ENCODE measurements at regions not wholly inside any gene's neighbourhood (a gene's known extent, or its start where the extent isn't known, plus 50 kb on each side); places are given as distances from the start of the nearest gene placed in this dataset.
"Not testable (repeated sequence)": the region's sequence is repeated elsewhere in the genome, so short reads cannot be mapped to it uniquely, and the experiment has no call there.

DNA sequence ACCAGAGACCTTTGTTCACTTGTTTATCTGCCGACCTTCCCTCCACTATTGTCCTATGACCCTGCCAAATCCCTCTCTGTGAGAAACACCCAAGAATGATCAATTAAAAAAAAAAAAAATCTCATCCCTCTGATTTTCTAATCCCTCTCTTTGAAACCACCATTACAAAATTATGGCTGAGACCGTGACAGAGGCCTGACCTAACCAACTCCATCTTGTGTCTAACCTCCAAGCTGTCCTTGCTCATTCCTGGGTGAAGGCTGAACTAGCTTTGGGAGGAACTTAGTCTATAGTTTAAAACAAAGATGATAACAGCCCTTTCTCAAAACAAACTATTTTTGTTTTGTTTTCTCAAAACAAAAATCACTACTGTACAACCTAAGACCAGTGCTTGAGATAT is 474.5 kb downstream of the TMEM114 start (continued):
- TF ChIP-seq, protein P1, sequence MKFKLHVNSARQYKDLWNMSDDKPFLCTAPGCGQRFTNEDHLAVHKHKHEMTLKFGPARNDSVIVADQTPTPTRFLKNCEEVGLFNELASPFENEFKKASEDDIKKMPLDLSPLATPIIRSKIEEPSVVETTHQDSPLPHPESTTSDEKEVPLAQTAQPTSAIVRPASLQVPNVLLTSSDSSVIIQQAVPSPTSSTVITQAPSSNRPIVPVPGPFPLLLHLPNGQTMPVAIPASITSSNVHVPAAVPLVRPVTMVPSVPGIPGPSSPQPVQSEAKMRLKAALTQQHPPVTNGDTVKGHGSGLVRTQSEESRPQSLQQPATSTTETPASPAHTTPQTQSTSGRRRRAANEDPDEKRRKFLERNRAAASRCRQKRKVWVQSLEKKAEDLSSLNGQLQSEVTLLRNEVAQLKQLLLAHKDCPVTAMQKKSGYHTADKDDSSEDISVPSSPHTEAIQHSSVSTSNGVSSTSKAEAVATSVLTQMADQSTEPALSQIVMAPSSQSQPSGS (IDR thresholded peaks at IDR 0.05; ENCODE audit: low read length), result no peak

DNA sequence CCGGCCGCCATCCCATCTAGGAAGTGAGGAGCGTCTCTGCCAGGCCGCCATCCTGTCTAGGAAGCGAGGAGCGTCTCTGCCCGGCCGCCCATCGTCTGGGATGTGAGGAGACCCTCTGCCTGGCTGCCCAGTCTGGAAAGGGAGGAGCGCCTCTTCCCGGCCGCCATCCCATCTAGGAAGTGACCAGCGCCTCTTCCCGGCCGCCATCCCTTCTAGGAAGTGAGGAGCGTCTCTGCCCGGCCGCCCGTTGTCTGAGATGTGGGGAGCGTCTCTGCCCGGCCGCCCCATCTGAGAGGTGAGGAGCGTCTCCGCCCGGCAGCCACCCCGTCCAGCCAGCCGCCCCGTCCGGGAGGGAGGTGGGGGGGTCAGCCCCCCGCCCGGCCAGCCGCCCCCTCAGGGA is 475.4 kb downstream of the TMEM114 start:
- POLR2A ChIA-PET (ENCODE audit: partially characterized antibody), result not testable (repeated sequence)

More for the DNA sequence above, 475.4 kb downstream of the TMEM114 start:
- H3K23ac ChIP-seq (ENCODE audit: insufficient read length); H3K27me3 ChIP-seq (replicated peaks in 1 of 4; ENCODE audit: control insufficient read depth in 3 of 4, extremely low read depth in 1 of 4, insufficient read depth in 3 of 4, low read length in 3 of 4); H4K5ac ChIP-seq (ENCODE audit: insufficient read length, low read depth, low read length); H2AK5ac ChIP-seq (ENCODE audit: low read depth, low read length); H2BK12ac ChIP-seq (ENCODE audit: low read depth, low read length); H3K56ac ChIP-seq (replicated peaks; ENCODE audit: insufficient read length, low read depth, low read length); H4K91ac ChIP-seq (replicated peaks; ENCODE audit: insufficient read length, low read length); H3K79me2 ChIP-seq (ENCODE audit: control insufficient read depth in 1 of 2, insufficient read depth in 2 of 2, low read length in 2 of 2); H3K18ac ChIP-seq (ENCODE audit: extremely low read depth, low read length); H2BK15ac ChIP-seq (ENCODE audit: low read length); H2BK5ac ChIP-seq (ENCODE audit: low read depth, low read length); H4K20me1 ChIP-seq (replicated peaks in 1 of 2; ENCODE audit: control insufficient read depth in 1 of 2, insufficient read depth in 2 of 2, low read length in 2 of 2); H2BK120ac ChIP-seq (replicated peaks; ENCODE audit: low read depth, low read length); H4K8ac ChIP-seq (ENCODE audit: extremely low read depth, insufficient read depth, low read length); H3K23me2 ChIP-seq (ENCODE audit: low read depth, low read length); H3K27ac ChIP-seq (ENCODE audit: low read depth, low read length); H3K4ac ChIP-seq (replicated peaks; ENCODE audit: insufficient read length, low read depth, low read length); H3K36me3 ChIP-seq (ENCODE audit: control insufficient read depth in 2 of 4, insufficient read depth in 4 of 4, low read length in 3 of 4); H3K4me3 ChIP-seq (ENCODE audit: extremely low read depth in 1 of 4, insufficient read depth in 2 of 4, low read depth in 3 of 4, low read length in 4 of 4); FAIRE-seq; H3K14ac ChIP-seq (ENCODE audit: insufficient read length); H3K9ac ChIP-seq (replicated peaks in 1 of 4; ENCODE audit: extremely low read depth in 1 of 4, low read depth in 3 of 4, low read length in 3 of 4); H2BK20ac ChIP-seq (ENCODE audit: low read length); H2AFZ ChIP-seq (ENCODE audit: low read length); H3K79me1 ChIP-seq (ENCODE audit: low read depth, low read length); CTCF ChIA-PET (ENCODE audit: partially characterized antibody); H3K4me2 ChIP-seq (ENCODE audit: insufficient read depth in 1 of 2, low read depth in 2 of 2, low read length in 2 of 2); H3K4me1 ChIP-seq (replicated peaks in 1 of 4; ENCODE audit: control insufficient read depth in 3 of 4, insufficient read depth in 4 of 4, low read length in 3 of 4); DNase-seq (ENCODE audit: low read depth in 1 of 2, low spot score in 2 of 2): not testable (repeated sequence)
- peaks cover 0 to 17% of the 10 kb centered on the region in 2 experiments; a peak in 2 of 4 replicates for H3K9me3 ChIP-seq (ENCODE audit: insufficient read depth in 2 of 2, low read depth in 1 of 2, low read length in 1 of 2)
- WGBS, 2 experiments (ENCODE audit: extremely low coverage in 1 of 2, insufficient coverage in 1 of 2, insufficient read length in 1 of 2, insufficient replicate concordance in 2 of 2, low coverage in 1 of 2, low lambda C conversion rate in 2 of 2, missing lambda C conversion rate in 1 of 2), result 95% methylated on average over 11 of the region's 32 CpGs; no CpG with 5 or more reads in 1 of the 2 experiments
